GM23338 (cell line): ENCODE measurements at regions not wholly inside any gene's neighbourhood (a gene's known extent, or its start where the extent isn't known, plus 50 kb on each side); places are given as distances from the start of the nearest gene placed in this dataset.

Experiments used
- CREB1 ChIP-seq: fragments of 250-450 bp; sonication (Bioruptor Pico); IDR thresholded peaks from 2 replicates; pipeline ENCODE4 v1.5.0; 2020; ENCODE audit warnings: low read depth, mild to moderate bottlenecking, moderate library complexity
- CTCF ChIP-seq, 2 experiments: fragments of 200-600 bp in 1 of 2; sonication (generic) in 1 of 2; conservative IDR thresholded peaks; 2 replicates each; pipeline versions ENCODE4 v1.5.1 to v1.6.1; 2016 to 2017; ENCODE audit warnings: antibody characterized with exemption in 2 of 2, low read depth in 2 of 2, mild to moderate bottlenecking in 2 of 2, moderate library complexity in 1 of 2
- ETS1 ChIP-seq: IDR thresholded peaks from 2 replicates; pipeline ENCODE4 v1.6.1; 2016; ENCODE audit warnings: antibody characterized with exemption
- EZH2 ChIP-seq: fragments of 200-600 bp; sonication (generic); IDR thresholded peaks from one replicate; pipeline ENCODE4 v1.8.0; 2017; ENCODE audit warnings: antibody characterized with exemption, mild to moderate bottlenecking, low read depth; ENCODE audit not compliant: unreplicated experiment
- EZH2phosphoT487 ChIP-seq: fragments of 200-600 bp; sonication (generic); IDR thresholded peaks from one replicate; pipeline ENCODE4 v1.8.1; 2018; ENCODE audit warnings: antibody characterized with exemption; ENCODE audit not compliant: unreplicated experiment
- JUNB ChIP-seq: IDR thresholded peaks from one replicate; pipeline ENCODE4 v1.6.1; 2016; ENCODE audit warnings: antibody characterized with exemption; ENCODE audit not compliant: unreplicated experiment
- NANOG ChIP-seq: IDR thresholded peaks from 2 replicates; pipeline ENCODE4 v1.6.1; 2016; ENCODE audit warnings: antibody characterized with exemption, borderline replicate concordance
- POLR2AphosphoS5 ChIP-seq: IDR thresholded peaks from 2 replicates; pipeline ENCODE4 v1.6.1; 2016; ENCODE audit warnings: antibody characterized with exemption, low read depth
- REST ChIP-seq: IDR thresholded peaks from one replicate; pipeline ENCODE4 v1.6.1; 2018; ENCODE audit warnings: antibody characterized with exemption; ENCODE audit not compliant: unreplicated experiment
- STAT1 ChIP-seq: IDR thresholded peaks from one replicate; pipeline ENCODE4 v1.6.1; 2016; ENCODE audit warnings: antibody characterized with exemption; ENCODE audit not compliant: unreplicated experiment
- ZNF114 ChIP-seq: fragments of 250-450 bp; sonication (Bioruptor Pico); IDR thresholded peaks from 2 replicates; pipeline ENCODE4 v1.5.0; 2020; ENCODE audit warnings: mild to moderate bottlenecking, moderate library complexity
- ZNF331 ChIP-seq: fragments of 250-450 bp; sonication (Bioruptor Pico); IDR thresholded peaks from 2 replicates; pipeline ENCODE4 v1.5.0; 2020; ENCODE audit warnings: low read depth, mild to moderate bottlenecking, moderate library complexity
- ZNF462 ChIP-seq: fragments of 250-450 bp; sonication (Bioruptor Pico); IDR thresholded peaks from 2 replicates; pipeline ENCODE4 v1.5.0; 2020; ENCODE audit warnings: mild to moderate bottlenecking, moderate library complexity

GRCh38 chr11:29959488-29959887, 57.3 kb downstream of the KCNA4 start:
- no peak for TF ChIP-seq CTCF (conservative IDR thresholded peaks at IDR 0.05; ENCODE audit: low read depth in 2 of 2)
- TF ChIP-seq EZH2 = no peak
- no peak for TF ChIP-seq EZH2phosphoT487
- TF ChIP-seq REST = no peak
- no peak for TF ChIP-seq ZNF331 (CRISPR knock-in tag)
- TF ChIP-seq STAT1 = no peak
- no peak for TF ChIP-seq POLR2AphosphoS5
- no peak for TF ChIP-seq CREB1
- no peak for TF ChIP-seq JUNB
- TF ChIP-seq ZNF462 = no peak
- no peak for TF ChIP-seq NANOG
- TF ChIP-seq ETS1 = no peak
- no peak for TF ChIP-seq ZNF114 (CRISPR knock-in tag)
